Gastrocnemius medialis (tissue), 4 donors: ENCODE measurements at regions not wholly inside any gene's neighbourhood (a gene's known extent, or its start where the extent isn't known, plus 50 kb on each side); places are given as distances from the start of the nearest gene placed in this dataset.

Experiments used
- CTCF ChIP-seq, 5 experiments: fragments of 450-650 bp in 3 of 5; fragments of 200-600 bp in 2 of 5; sonication (generic) in 2 of 5; IDR thresholded peaks in 4 of 5; conservative IDR thresholded peaks in 1 of 5; 1 replicate in 4 of 5; 2 replicates in 1 of 5; pipeline ENCODE4 v1.5.1; 2016 to 2019; ENCODE audit warnings: antibody characterized with exemption in 5 of 5, mild to moderate bottlenecking in 3 of 5, moderate library complexity in 3 of 5
- POLR2A ChIP-seq, 2 donors: fragments of 450-650 bp; IDR thresholded peaks; one replicate each; pipeline ENCODE4 v1.6.1; 2017; ENCODE audit warnings: antibody characterized with exemption in 2 of 2, mild to moderate bottlenecking in 2 of 2, moderate library complexity in 2 of 2

GRCh38 chr14:38556252-38556651 lies 300.4 kb upstream of the CLEC14A start:
- TF ChIP-seq CTCF (IDR thresholded peaks at IDR 0.05 in 4 of 5, conservative IDR thresholded peaks at IDR 0.05 in 1 of 5) (no peak), POLR2A (IDR thresholded peaks at IDR 0.05) (no peak)
